BLaER1 (cell line): ENCODE measurements at regions not wholly inside any gene's neighbourhood (a gene's known extent, or its start where the extent isn't known, plus 50 kb on each side); places are given as distances from the start of the nearest gene placed in this dataset.

Experiments used
- H3K27ac ChIP-seq: shearing (Covaris generic); formaldehyde crosslinking; 2 replicates; pipeline ENCODE4 v1.8.1; 2022
- H3K27me3 ChIP-seq: shearing (Covaris generic); formaldehyde crosslinking; 2 replicates; pipeline ENCODE4 v1.8.1; 2022
- H3K36me3 ChIP-seq: shearing (Covaris generic); formaldehyde crosslinking; 2 replicates; pipeline ENCODE4 v1.8.1; 2022
- H3K4me1 ChIP-seq: shearing (Covaris generic); formaldehyde crosslinking; 2 replicates; pipeline ENCODE4 v1.8.1; 2022
- H3K4me2 ChIP-seq: shearing (Covaris generic); formaldehyde crosslinking; 2 replicates; pipeline ENCODE4 v1.8.1; 2022
- H3K4me3 ChIP-seq: shearing (Covaris generic); formaldehyde crosslinking; 2 replicates; pipeline ENCODE4 v1.8.1; 2022
- H3K9ac ChIP-seq: shearing (Covaris generic); formaldehyde crosslinking; 2 replicates; pipeline ENCODE4 v1.8.1; 2022
- H3K9me3 ChIP-seq: shearing (Covaris generic); formaldehyde crosslinking; 2 replicates; pipeline ENCODE4 v1.8.1; 2022
- H4K20me1 ChIP-seq: shearing (Covaris generic); formaldehyde crosslinking; 2 replicates; pipeline ENCODE4 v1.8.1; 2022
- Cebpa-rat ChIP-seq: shearing (Covaris generic); IDR thresholded peaks from 2 replicates; pipeline ENCODE4 v1.8.1; 2022

GRCh38 chr2:19786408-19787058 is 115.2 kb downstream of the TTC32 start:
- no peaks in the 10 kb centered on the region for H3K27me3 ChIP-seq
- no peak overlapping the region for H3K4me2 ChIP-seq
- H3K9ac ChIP-seq, result no peak overlapping the region
- H3K36me3 ChIP-seq, result no peaks in the 10 kb centered on the region
- no peak overlapping the region for H3K4me3 ChIP-seq
- H4K20me1 ChIP-seq, result no peaks in the 10 kb centered on the region
- H3K4me1 ChIP-seq, result peaks cover 6% of the 10 kb centered on the region; the same call in 1 of the 2 replicates
- no peaks in the 10 kb centered on the region for H3K9me3 ChIP-seq
- no peak for TF ChIP-seq Cebpa-rat
- no peak overlapping the region for H3K27ac ChIP-seq

- H3K4me1 ChIP-seq, result peaks cover 6% of the 10 kb centered on the region; the same call in 1 of the 2 replicates
- H3K36me3 ChIP-seq, result no peaks in the 10 kb centered on the region
- H3K4me3 ChIP-seq, result no peak overlapping the region
- H3K4me2 ChIP-seq, result no peak overlapping the region
- no peak overlapping the region for H3K9ac ChIP-seq
- TF ChIP-seq Cebpa-rat, result no peak
- H3K9me3 ChIP-seq, result no peaks in the 10 kb centered on the region
- no peak overlapping the region for H3K27ac ChIP-seq
- H4K20me1 ChIP-seq, result no peaks in the 10 kb centered on the region
- H3K27me3 ChIP-seq, result no peaks in the 10 kb centered on the region
Measured at GRCh38 chr2:19785867-19786266, 115.9 kb downstream of the TTC32 start.

- Histone ChIP-seq H3K27ac (no peak overlapping the region), H3K4me3 (no peak overlapping the region), H3K4me2 (no peak overlapping the region), H3K9ac (no peak overlapping the region), H4K20me1 (no peaks in the 10 kb centered on the region), H3K9me3 (no peaks in the 10 kb centered on the region), H3K36me3 (no peaks in the 10 kb centered on the region), H3K4me1 (peaks cover 6% of the 10 kb centered on the region; the same call in 1 of the 2 replicates), H3K27me3 (no peaks in the 10 kb centered on the region)
- no peak for TF ChIP-seq Cebpa-rat
Measured at GRCh38 chr2:19785447-19785846, 116.3 kb downstream of the TTC32 start.

- H4K20me1 ChIP-seq, result no peaks in the 10 kb centered on the region
- peaks cover 6% of the 10 kb centered on the region; the same call in 1 of the 2 replicates for H3K4me1 ChIP-seq
- no peak overlapping the region for H3K27ac ChIP-seq
- TF ChIP-seq Cebpa-rat, result no peak
- no peaks in the 10 kb centered on the region for H3K9me3 ChIP-seq
- H3K36me3 ChIP-seq, result no peaks in the 10 kb centered on the region
- no peak overlapping the region for H3K9ac ChIP-seq
- H3K27me3 ChIP-seq, result peaks cover 3% of the 10 kb centered on the region; the same call in 1 of the 2 replicates
- H3K4me3 ChIP-seq, result no peak overlapping the region
- no peak overlapping the region for H3K4me2 ChIP-seq
Measured at GRCh38 chr2:19784456-19784855, 117.3 kb downstream of the TTC32 start.

- Histone ChIP-seq H4K20me1 (no peaks in the 10 kb centered on the region), H3K4me3 (no peak overlapping the region), H3K36me3 (no peaks in the 10 kb centered on the region), H3K9me3 (no peaks in the 10 kb centered on the region), H3K4me2 (no peak overlapping the region), H3K27ac (no peak overlapping the region), H3K27me3 (peaks cover 3% of the 10 kb centered on the region; the same call in 1 of the 2 replicates), H3K4me1 (peaks cover 6% of the 10 kb centered on the region; the same call in 1 of the 2 replicates), H3K9ac (no peak overlapping the region)
- no peak for TF ChIP-seq Cebpa-rat
Measured at GRCh38 chr2:19783935-19784334, 117.8 kb downstream of the TTC32 start.

- H4K20me1 ChIP-seq, result no peaks in the 10 kb centered on the region
- no peaks in the 10 kb centered on the region for H3K9me3 ChIP-seq
- TF ChIP-seq Cebpa-rat, result no peak
- H3K4me2 ChIP-seq, result no peak overlapping the region
- no peaks in the 10 kb centered on the region for H3K36me3 ChIP-seq
- no peaks in the 10 kb centered on the region for H3K4me1 ChIP-seq
- no peak overlapping the region for H3K4me3 ChIP-seq
- H3K27me3 ChIP-seq, result peaks cover 3% of the 10 kb centered on the region; the same call in 1 of the 2 replicates
- H3K9ac ChIP-seq, result no peak overlapping the region
- H3K27ac ChIP-seq, result no peak overlapping the region
Measured at GRCh38 chr2:19776941-19777514, 124.8 kb downstream of the TTC32 start.

- no peak overlapping the region for H3K4me2 ChIP-seq
- no peak overlapping the region for H3K9ac ChIP-seq
- no peak overlapping the region for H3K27ac ChIP-seq
- H3K4me3 ChIP-seq, result no peak overlapping the region
- H3K36me3 ChIP-seq, result no peaks in the 10 kb centered on the region
- peaks cover 3% of the 10 kb centered on the region; the same call in 1 of the 2 replicates for H3K27me3 ChIP-seq
- no peaks in the 10 kb centered on the region for H3K4me1 ChIP-seq
- H4K20me1 ChIP-seq, result no peaks in the 10 kb centered on the region
- no peak for TF ChIP-seq Cebpa-rat
- no peaks in the 10 kb centered on the region for H3K9me3 ChIP-seq
Measured at GRCh38 chr2:19775838-19776237, 125.9 kb downstream of the TTC32 start.

- no peaks in the 10 kb centered on the region for H3K9me3 ChIP-seq
- peaks cover 3% of the 10 kb centered on the region; the same call in 1 of the 2 replicates for H3K27me3 ChIP-seq
- H3K4me3 ChIP-seq, result no peak overlapping the region
- H3K27ac ChIP-seq, result no peak overlapping the region
- H4K20me1 ChIP-seq, result no peaks in the 10 kb centered on the region
- H3K4me1 ChIP-seq, result no peaks in the 10 kb centered on the region
- no peak overlapping the region for H3K4me2 ChIP-seq
- TF ChIP-seq Cebpa-rat, result no peak
- H3K36me3 ChIP-seq, result no peaks in the 10 kb centered on the region
- no peak overlapping the region for H3K9ac ChIP-seq
Measured at GRCh38 chr2:19775315-19775714, 126.5 kb downstream of the TTC32 start.

GRCh38 chr2:19774805-19775176 is 127.0 kb downstream of the TTC32 start:
- Histone ChIP-seq H3K4me2 (no peak overlapping the region), H3K4me3 (no peak overlapping the region), H3K36me3 (no peaks in the 10 kb centered on the region), H4K20me1 (no peaks in the 10 kb centered on the region), H3K9me3 (no peaks in the 10 kb centered on the region), H3K27ac (no peak overlapping the region), H3K9ac (no peak overlapping the region), H3K4me1 (no peaks in the 10 kb centered on the region), H3K27me3 (no peaks in the 10 kb centered on the region; the same call in 1 of the 2 replicates)
- no peak for TF ChIP-seq Cebpa-rat

GRCh38 chr2:19772981-19773380 is 128.8 kb downstream of the TTC32 start:
- Histone ChIP-seq H3K9ac (no peak overlapping the region), H3K4me2 (no peak overlapping the region), H3K27ac (no peak overlapping the region), H3K9me3 (no peaks in the 10 kb centered on the region), H4K20me1 (no peaks in the 10 kb centered on the region), H3K36me3 (no peaks in the 10 kb centered on the region), H3K4me1 (no peaks in the 10 kb centered on the region), H3K4me3 (no peak overlapping the region), H3K27me3 (no peaks in the 10 kb centered on the region)
- TF ChIP-seq Cebpa-rat, result no peak
